ENCODE measurements at regions not wholly inside any gene's neighbourhood (a gene's known extent, or its start where the extent isn't known, plus 50 kb on each side); places are given as distances from the start of the nearest gene placed in this dataset.

DNA sequence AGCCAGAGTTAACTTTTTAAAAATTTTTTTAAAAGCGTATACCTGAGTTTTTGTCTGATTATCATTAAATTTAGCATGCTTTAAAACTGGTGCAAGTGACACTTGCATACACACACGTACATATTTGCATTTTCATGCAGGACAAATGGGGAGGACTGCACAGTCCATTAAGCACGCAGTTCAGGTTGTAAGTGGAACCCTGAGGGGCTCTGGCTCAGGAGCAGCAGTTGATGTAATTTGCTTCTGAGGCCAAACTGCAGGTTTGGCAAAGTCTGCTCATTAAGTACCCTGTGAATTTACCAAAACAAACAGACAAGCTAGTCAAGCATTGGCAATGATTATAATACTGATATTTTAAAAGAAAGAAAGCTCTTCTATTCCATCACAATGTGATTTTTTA is 215.8 kb upstream of the PFKP start:
- no peaks in the 10 kb centered on the region for H3K9me3 ChIP-seq (ENCODE audit: control insufficient read depth, insufficient read depth, low read depth, low read length)
- H3K36me3 ChIP-seq (ENCODE audit: control insufficient read depth in 2 of 2, insufficient read depth in 1 of 2, low read length in 2 of 2), result no peaks in the 10 kb centered on the region
- H3K4me1 ChIP-seq (ENCODE audit: control insufficient read depth, insufficient read depth, low read length), result peaks cover 5% of the 10 kb centered on the region; the same call in 1 of the 2 replicates
- POLR2A ChIA-PET, result no interaction called here
- no peak overlapping the region for H3K27ac ChIP-seq (ENCODE audit: extremely low read depth, low read depth, low read length)
- no peak overlapping the region for H3K4me3 ChIP-seq (ENCODE audit: low read depth, low read length)
- CTCF ChIA-PET, result interaction anchor here (0.9 kb wide), 2 partner anchors 12 to 77 kb away, joined by 3 to 4 read pairs; no protein-coding TSS in a partner anchor
- TF ChIP-seq ZNF311 (tag by site-specific recombination; IDR thresholded peaks at IDR 0.05; ENCODE audit: borderline replicate concordance) (no peak), WT1 (tag by site-specific recombination; IDR thresholded peaks at IDR 0.05) (peak; percentile 82; the same call in 1 of the 2 replicates), SALL2 (tag by site-specific recombination; IDR thresholded peaks at IDR 0.05; ENCODE audit: borderline replicate concordance) (no peak), ZNF561 (tag by site-specific recombination; IDR thresholded peaks at IDR 0.05; ENCODE audit: borderline replicate concordance) (no peak), ZNF292 (tag by site-specific recombination; IDR thresholded peaks at IDR 0.05; ENCODE audit: borderline replicate concordance, low read depth) (no peak), ZNF133 (tag by site-specific recombination; IDR thresholded peaks at IDR 0.05) (no peak), MZF1 (tag by site-specific recombination; IDR thresholded peaks at IDR 0.05; ENCODE audit: borderline replicate concordance) (no peak), ZNF701 (tag by site-specific recombination; IDR thresholded peaks at IDR 0.05) (no peak), ZBTB20 (tag by site-specific recombination; IDR thresholded peaks at IDR 0.05) (no peak), MEIS1 (CRISPR knock-in tag; IDR thresholded peaks at IDR 0.05; ENCODE audit: borderline replicate concordance) (no peak), ZNF600 (tag by site-specific recombination; IDR thresholded peaks at IDR 0.05) (no peak), ZSCAN30 (tag by site-specific recombination; IDR thresholded peaks at IDR 0.05) (no peak), HOXD13 (CRISPR knock-in tag; IDR thresholded peaks at IDR 0.05; ENCODE audit: borderline replicate concordance) (no peak), ZNF830 (tag by site-specific recombination; IDR thresholded peaks at IDR 0.05; ENCODE audit: low read depth) (no peak), SETDB1 (IDR thresholded peaks at IDR 0.05; ENCODE audit: insufficient read length, low read length) (no peak), ZNF426 (tag by site-specific recombination; IDR thresholded peaks at IDR 0.05) (no peak), ZBTB8A (tag by site-specific recombination; IDR thresholded peaks at IDR 0.05) (0 out of 2 replicates have a peak, but pooled peaks have one; percentile 22), ZNF214 (tag by site-specific recombination; IDR thresholded peaks at IDR 0.05; ENCODE audit: borderline replicate concordance) (no peak), SCRT2 (tag by site-specific recombination; IDR thresholded peaks at IDR 0.05) (no peak), ZNF138 (tag by site-specific recombination; IDR thresholded peaks at IDR 0.05; ENCODE audit: borderline replicate concordance) (no peak), ZNF677 (tag by site-specific recombination; IDR thresholded peaks at IDR 0.05) (no peak), OSR2 (tag by site-specific recombination; IDR thresholded peaks at IDR 0.05) (peak; percentile 84), ZNF37A (tag by site-specific recombination; IDR thresholded peaks at IDR 0.05) (no peak), ZNF548 (tag by site-specific recombination; IDR thresholded peaks at IDR 0.05) (no peak)
- TF ChIP-seq, protein P1, sequence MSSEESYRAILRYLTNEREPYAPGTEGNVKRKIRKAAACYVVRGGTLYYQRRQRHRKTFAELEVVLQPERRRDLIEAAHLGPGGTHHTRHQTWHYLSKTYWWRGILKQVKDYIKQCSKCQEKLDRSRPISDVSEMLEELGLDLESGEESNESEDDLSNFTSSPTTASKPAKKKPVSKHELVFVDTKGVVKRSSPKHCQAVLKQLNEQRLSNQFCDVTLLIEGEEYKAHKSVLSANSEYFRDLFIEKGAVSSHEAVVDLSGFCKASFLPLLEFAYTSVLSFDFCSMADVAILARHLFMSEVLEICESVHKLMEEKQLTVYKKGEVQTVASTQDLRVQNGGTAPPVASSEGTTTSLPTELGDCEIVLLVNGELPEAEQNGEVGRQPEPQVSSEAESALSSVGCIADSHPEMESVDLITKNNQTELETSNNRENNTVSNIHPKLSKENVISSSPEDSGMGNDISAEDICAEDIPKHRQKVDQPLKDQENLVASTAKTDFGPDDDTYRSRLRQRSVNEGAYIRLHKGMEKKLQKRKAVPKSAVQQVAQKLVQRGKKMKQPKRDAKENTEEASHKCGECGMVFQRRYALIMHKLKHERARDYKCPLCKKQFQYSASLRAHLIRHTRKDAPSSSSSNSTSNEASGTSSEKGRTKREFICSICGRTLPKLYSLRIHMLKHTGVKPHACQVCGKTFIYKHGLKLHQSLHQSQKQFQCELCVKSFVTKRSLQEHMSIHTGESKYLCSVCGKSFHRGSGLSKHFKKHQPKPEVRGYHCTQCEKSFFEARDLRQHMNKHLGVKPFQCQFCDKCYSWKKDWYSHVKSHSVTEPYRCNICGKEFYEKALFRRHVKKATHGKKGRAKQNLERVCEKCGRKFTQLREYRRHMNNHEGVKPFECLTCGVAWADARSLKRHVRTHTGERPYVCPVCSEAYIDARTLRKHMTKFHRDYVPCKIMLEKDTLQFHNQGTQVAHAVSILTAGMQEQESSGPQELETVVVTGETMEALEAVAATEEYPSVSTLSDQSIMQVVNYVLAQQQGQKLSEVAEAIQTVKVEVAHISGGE (tag by site-specific recombination; conservative IDR thresholded peaks at IDR 0.05; ENCODE audit: low read depth), result no peak
- TF ChIP-seq, protein P2, sequence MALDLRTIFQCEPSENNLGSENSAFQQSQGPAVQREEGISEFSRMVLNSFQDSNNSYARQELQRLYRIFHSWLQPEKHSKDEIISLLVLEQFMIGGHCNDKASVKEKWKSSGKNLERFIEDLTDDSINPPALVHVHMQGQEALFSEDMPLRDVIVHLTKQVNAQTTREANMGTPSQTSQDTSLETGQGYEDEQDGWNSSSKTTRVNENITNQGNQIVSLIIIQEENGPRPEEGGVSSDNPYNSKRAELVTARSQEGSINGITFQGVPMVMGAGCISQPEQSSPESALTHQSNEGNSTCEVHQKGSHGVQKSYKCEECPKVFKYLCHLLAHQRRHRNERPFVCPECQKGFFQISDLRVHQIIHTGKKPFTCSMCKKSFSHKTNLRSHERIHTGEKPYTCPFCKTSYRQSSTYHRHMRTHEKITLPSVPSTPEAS (tag by site-specific recombination; IDR thresholded peaks at IDR 0.05), result no peak
- TF ChIP-seq, protein P3, sequence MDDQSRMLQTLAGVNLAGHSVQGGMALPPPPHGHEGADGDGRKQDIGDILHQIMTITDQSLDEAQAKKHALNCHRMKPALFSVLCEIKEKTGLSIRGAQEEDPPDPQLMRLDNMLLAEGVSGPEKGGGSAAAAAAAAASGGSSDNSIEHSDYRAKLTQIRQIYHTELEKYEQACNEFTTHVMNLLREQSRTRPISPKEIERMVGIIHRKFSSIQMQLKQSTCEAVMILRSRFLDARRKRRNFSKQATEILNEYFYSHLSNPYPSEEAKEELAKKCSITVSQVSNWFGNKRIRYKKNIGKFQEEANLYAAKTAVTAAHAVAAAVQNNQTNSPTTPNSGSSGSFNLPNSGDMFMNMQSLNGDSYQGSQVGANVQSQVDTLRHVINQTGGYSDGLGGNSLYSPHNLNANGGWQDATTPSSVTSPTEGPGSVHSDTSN (CRISPR knock-in tag; IDR thresholded peaks at IDR 0.05), result no peak
- TF ChIP-seq, protein P4, sequence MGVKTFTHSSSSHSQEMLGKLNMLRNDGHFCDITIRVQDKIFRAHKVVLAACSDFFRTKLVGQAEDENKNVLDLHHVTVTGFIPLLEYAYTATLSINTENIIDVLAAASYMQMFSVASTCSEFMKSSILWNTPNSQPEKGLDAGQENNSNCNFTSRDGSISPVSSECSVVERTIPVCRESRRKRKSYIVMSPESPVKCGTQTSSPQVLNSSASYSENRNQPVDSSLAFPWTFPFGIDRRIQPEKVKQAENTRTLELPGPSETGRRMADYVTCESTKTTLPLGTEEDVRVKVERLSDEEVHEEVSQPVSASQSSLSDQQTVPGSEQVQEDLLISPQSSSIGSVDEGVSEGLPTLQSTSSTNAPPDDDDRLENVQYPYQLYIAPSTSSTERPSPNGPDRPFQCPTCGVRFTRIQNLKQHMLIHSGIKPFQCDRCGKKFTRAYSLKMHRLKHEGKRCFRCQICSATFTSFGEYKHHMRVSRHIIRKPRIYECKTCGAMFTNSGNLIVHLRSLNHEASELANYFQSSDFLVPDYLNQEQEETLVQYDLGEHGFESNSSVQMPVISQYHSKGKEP (tag by site-specific recombination; IDR thresholded peaks at IDR 0.05), result peak; percentile 87
- TF ChIP-seq, protein P5, sequence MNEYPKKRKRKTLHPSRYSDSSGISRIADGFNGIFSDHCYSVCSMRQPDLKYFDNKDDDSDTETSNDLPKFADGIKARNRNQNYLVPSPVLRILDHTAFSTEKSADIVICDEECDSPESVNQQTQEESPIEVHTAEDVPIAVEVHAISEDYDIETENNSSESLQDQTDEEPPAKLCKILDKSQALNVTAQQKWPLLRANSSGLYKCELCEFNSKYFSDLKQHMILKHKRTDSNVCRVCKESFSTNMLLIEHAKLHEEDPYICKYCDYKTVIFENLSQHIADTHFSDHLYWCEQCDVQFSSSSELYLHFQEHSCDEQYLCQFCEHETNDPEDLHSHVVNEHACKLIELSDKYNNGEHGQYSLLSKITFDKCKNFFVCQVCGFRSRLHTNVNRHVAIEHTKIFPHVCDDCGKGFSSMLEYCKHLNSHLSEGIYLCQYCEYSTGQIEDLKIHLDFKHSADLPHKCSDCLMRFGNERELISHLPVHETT (tag by site-specific recombination; IDR thresholded peaks at IDR 0.05), result no peak
- TF ChIP-seq, protein P6, sequence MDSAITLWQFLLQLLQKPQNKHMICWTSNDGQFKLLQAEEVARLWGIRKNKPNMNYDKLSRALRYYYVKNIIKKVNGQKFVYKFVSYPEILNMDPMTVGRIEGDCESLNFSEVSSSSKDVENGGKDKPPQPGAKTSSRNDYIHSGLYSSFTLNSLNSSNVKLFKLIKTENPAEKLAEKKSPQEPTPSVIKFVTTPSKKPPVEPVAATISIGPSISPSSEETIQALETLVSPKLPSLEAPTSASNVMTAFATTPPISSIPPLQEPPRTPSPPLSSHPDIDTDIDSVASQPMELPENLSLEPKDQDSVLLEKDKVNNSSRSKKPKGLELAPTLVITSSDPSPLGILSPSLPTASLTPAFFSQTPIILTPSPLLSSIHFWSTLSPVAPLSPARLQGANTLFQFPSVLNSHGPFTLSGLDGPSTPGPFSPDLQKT (IDR thresholded peaks at IDR 0.05; ENCODE audit: borderline replicate concordance, low read depth, low read length), result no peak
